H1 (cell line): ENCODE measurements at regions not wholly inside any gene's neighbourhood (a gene's known extent, or its start where the extent isn't known, plus 50 kb on each side); places are given as distances from the start of the nearest gene placed in this dataset.

Source experiments
- EGR1 ChIP-seq: IDR thresholded peaks from 2 replicates; pipeline ENCODE4 v1.6.1; 2011; ENCODE audit warnings: low read depth, low read length, borderline replicate concordance
- KDM4A ChIP-seq: IDR thresholded peaks from one replicate; pipeline ENCODE4 v1.7.1; 2012; ENCODE audit warnings: low read depth, mild to moderate bottlenecking, moderate library complexity, low read length, inconsistent platforms; ENCODE audit not compliant: severe bottlenecking
- TCF12 ChIP-seq: IDR thresholded peaks from 2 replicates; pipeline ENCODE4 v1.6.1; 2011; ENCODE audit warnings: low read depth, mild to moderate bottlenecking, low read length

DNA sequence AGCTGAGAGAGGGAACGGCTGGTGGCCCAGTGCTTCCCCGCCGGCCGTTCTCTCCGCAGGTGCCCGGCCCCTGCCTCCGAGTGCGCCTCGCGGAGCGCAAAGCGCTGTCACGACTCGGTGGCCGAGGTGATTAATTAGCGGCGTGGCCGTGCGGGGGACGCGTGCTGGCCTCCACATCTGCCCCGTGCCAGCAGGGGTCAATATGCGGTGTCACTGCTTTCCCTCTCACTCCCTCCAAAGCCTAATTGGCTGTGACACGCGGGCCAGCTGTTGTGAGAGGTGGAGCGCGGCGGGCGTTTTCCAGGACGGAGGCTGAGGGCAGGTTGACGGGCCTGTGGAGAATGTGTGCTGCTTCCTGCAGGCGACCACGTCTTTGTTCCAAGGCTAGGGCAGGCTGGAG lies 239.0 kb downstream of the LMX1A start (continued):
- no peak for TF ChIP-seq EGR1
- TF ChIP-seq KDM4A, result peak; percentile 69
- TF ChIP-seq TCF12, result no peak
